ENCODE measurements at regions not wholly inside any gene's neighbourhood (a gene's known extent, or its start where the extent isn't known, plus 50 kb on each side); places are given as distances from the start of the nearest gene placed in this dataset.

DNA sequence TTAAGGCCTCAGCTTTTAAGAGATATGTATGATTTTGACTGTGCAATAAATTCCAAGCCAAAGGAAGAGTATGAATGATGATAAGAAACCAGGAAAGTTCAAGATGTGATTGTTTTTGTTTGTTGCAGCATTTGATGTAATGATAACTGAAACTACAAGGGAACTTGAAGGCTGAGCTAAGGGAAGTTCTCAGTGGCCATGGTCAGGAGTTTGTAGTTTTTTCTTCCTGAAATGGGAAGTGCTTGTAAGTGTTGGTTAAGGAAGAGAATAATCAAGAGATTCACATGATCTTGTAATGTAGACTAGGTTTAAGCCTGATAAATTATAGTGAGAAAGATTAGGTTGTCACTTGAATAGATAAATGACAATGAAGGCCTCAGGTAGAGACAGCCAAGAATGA lies 53.4 kb downstream of the PTCHD4 start:
- DNase-seq, result no peak

DNA sequence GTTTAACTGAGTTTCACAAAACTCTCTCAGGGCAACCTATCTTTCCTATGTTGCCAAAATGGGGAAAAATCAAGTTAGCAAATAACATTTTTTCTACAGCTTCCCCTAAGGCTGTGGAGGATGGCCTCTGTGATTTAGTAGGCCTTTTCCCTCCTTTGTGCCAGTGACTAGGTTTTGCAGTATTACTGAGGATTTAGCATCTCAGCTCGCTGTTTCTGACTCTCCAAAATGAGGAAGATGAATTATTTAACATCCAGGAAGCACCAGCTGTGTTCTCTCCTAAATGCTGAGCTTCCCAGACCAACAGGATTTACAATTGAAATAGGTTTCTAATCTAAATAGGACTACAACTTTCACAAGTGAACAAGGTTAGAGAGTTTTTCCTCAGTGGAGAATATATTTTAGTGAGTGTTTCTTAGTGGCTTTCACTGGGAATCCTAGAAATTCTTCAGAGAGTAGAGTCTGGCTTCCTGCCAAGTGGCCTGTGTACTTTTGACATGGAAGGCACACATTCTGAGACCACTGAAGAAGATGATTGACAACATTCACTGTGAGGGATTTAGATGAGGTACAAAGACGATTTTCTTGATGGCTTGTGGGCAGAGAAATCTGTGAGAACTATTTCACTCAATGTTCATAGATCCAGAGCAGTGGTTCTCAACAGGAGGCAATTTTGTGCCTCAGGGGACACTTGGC lies 62.4 kb downstream of the PTCHD4 start:
- no peak for DNase-seq

DNA sequence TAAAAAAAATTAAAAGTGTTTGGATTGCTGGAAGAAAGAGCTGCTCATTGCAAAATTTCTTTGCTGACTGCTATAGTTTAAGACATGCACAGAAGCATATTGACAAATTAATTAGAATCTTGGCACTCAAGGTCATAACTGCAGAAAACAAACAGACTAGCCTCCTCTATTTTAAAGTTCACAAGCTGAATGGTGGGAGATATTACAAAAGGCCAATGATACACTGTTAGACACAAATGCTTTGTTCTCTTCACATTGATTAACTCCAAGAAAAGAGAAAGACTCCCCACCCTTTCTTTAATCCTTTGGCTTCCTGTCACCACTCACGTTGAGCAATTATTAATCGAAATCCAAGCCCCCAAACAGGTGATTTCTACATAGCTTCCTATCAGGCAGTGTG lies 69.1 kb downstream of the PTCHD4 start:
- no peak for DNase-seq

DNA sequence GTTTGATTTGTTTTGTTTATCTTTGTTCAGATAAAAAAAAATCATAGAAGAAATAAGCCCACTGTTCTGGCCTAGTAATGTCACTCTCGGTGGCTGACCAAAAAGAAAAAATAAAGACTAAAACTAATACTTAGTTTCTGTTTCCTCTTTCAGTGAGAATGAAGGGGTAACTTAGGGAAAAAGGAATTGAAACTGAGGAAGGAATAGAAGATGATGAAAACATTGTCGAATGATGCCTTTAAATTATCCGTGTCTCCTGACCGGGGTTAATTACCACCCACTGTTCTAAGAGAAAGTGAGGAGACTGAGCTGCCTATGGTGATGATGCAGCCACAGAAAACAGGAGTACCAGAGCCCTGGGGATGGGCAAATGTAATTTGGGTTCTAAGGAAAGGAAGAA lies 73.1 kb downstream of the PTCHD4 start:
- no peak for DNase-seq

DNA sequence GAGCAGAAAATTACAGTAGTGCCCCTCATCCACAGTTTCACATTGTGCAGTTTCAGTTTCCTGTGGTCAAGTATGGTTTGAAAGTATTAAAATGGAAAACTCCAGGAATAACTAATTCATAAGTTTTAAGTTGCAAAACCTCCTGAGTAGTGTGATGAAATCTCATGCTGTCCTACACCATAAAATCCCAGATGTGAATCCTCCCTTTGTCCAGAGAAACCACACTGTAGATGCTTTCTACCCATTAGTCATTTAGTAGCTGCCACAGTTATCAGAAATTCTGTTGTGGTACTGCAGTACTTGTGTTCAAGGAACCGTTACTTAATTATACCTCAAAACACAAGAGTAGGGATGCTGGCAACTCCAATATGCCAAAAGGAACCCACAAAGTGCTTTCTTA lies 74.7 kb downstream of the PTCHD4 start:
- DNase-seq, result no peak

DNA sequence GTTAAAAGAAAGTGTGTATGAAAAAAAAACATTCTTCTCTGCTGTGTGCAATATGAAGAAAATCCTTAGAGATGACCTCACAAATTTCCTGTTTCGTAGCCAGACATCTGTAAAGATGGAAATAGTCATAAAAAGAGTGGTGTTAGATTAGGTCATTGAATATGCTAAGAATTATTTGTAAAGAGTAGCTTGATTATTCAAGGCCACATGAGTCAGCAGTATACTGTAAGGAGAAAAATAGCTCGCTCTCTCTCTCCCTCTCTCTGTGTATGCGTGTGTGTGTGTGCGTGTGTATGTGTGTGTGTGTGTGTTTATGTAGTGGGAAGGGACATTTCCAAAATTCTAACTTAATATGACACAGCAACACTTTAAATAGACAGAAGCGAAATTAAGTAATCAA lies 78.8 kb downstream of the PTCHD4 start:
- peak; percentile 40 for DNase-seq

DNA sequence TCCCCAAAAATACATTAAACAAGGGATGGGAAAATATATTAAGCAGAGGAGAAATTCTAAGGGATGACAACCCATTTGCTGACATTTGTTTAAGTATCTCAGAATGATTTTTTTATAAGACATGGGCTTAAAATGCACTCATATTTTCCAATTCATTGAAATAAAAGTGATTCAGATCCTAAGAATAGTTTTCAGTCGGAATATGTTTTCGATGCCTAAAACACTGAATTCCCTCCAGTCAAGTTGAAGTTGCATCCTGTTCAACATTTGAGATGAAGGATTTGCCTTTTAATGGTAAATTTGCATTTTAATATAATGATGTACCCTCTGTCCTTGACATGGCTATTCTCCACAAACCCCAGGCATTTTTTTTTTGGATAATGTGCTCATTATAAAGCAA lies 79.3 kb downstream of the PTCHD4 start:
- DNase-seq, result no peak

DNA sequence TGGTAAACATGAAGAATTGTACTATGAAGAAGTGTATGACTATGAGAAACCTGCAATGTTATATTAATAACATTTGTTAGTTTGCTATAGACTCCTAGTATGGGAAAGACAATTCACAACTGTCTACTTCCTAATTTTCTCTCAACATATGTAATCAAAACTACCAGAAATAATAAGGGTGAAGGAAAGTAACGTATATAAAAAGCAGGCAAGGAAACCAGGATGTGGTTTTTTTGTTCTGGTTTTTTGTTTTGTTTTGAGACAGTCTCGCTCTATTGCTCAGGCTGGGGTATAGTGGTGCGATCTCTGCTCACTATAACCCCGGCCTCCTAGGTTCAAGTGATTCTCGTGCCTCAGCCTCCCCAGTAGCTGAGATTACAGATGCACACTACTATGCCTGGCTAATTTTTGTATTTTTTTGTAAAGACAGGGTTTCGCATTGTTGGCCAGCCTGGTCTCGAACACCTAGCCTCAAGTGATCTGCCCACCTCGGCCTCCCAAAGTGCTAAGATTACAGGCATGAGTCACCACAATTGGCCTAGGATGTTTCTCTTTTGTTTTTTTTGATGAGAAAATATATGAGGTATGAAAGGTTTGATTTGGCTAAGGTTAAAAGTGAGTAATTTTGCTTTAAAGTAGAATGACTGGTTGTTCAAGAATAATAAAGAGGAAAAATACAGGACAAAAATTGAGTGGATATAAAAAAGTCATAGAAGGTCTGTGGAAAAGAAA lies 83.1 kb downstream of the PTCHD4 start:
- no peak for DNase-seq

DNA sequence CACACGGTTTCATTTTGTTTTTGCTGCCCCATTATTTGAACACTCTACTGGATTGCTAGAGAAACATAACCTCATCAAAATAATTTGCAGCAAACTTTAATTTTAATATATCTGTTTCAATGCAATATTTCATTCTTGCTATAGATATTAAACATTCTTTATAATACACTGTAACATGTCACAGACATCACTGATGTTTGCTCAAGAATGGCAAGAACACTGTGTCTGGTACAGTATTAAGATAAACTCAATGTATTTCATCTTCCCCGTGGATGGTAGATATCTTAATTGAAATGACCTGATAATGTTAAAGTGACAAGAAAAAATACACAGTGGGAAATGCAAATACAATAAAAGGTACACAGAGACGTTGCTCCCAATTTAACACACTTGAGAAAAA lies 86.0 kb downstream of the PTCHD4 start:
- DNase-seq, result no peak

DNA sequence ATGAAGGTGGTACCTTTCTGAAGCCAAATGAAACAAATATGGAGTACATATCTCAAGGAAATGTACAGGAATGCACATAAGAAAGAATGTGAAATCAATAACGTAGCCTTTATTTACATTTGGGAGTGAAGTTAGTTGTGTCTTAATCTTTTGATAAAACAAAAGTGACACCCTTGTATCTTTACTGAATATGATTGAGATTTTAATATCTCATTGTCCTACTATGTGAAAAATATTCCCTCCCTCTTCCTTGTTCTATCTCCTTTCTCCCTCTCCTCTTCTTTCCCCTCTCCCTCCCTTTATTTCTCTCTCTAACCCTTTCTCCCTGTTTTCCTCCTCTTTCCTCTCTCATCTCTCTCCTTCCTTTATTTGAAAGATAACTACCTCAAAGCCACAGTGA lies 89.1 kb downstream of the PTCHD4 start:
- no peak for DNase-seq

DNA sequence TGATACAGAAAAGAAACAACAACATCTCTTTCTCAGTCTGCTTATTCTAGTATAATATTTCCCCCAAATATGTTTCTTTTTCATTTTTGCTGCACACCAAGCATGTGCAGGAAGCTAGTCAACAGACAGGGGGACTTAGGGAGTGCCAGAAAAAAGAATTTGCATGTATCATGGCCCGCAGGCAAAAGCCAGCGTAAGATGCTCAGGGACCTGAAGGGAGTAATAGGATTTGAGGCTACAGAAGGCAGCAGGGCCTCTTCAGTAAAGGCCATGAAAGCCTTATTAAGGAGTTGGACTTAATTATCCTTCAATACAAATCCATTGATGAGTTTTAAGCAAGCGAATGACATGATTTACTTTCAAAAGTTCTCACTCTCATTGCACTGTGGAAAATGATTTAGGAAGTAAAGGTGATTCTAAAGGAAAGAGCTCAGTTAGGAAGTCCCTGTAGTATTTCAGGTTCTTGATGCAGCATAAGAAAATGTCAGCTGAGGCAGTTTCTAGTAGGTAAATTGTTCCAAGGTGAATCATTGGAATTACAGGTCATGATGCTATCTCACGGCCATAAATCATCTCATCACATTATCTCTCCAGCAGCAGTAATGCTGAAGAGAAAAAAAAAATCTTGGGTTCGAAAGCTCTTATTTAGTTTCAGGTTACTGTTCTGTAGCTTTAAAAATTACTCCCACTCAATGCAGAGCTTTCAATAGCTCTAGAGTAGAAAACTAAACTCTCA lies 94.8 kb downstream of the PTCHD4 start:
- DNase-seq, result no peak

DNA sequence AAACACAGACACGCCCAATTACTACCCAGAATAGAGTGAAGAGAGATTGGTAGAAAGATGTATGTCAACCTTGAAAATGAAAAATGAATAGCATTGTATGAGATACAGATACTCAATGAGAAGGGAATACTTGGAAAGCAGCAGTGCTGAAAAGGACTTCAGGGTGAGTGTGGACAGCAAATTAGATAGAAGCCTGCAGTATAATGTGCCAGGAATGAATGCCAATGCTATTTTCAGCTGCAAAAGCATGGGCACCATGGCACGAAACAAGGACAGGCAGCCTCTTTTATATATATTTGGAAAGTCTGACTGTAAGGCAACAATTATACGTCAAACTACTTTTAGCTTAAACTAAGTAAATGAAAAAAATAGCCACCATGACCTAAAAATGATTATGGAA lies 118.2 kb downstream of the PTCHD4 start:
- no peak for DNase-seq

DNA sequence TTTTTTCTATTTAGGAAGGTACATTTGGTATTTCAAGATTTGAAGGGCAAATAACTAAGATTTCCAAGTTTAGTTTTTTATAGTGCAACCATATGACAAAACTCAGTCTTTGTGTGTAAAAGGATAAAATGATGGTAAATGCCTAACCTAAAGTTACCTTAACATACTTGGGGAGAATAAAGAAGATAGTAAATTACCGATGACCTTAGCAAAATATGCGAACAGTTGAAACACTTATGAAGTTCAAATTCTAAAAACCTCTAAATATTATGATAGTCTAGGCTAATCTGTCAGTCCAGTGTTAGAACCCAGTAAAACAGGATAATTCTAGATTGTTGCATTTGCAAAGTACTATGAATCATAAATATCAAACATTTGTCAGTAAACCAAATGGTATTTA lies 127.5 kb downstream of the PTCHD4 start:
- no peak for DNase-seq

DNA sequence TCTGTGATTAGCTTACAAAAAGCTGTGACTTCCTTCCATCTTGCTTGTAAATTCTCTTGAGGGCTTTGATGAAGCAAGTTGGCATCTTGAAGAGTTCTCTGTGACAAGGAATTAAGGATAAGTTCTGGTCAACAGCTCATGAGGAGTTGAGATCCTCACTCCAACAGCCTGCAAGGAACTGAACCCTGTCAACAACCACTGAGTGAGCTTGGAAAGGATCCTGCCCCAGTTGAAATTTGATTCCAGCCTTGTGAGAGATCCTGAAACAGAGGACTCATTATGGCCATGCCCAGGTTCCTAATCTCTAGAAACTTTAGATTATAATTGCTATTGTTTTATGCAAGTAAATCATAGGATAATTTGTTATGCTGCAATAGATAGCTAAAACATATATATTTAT lies 133.7 kb downstream of the PTCHD4 start:
- no peak for DNase-seq

DNA sequence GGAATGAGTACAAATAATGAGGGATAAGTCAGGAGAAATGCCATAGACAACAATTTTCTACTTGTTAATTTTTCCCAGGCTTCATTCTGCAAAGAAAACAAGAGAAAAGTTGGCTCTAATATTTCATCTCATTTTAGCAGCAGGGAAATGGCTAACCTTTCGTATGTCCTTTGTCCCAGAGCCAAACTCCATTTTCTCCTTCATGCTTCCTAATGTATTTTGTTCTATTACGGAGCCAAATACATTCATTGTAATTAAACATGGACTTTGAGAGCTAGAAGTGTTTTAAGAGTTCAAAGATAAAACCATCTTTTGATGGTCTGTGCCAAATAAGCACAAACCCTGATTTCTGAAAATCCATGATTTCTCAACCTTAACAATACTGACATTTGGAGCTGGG lies 136.9 kb downstream of the PTCHD4 start:
- no peak for DNase-seq

DNA sequence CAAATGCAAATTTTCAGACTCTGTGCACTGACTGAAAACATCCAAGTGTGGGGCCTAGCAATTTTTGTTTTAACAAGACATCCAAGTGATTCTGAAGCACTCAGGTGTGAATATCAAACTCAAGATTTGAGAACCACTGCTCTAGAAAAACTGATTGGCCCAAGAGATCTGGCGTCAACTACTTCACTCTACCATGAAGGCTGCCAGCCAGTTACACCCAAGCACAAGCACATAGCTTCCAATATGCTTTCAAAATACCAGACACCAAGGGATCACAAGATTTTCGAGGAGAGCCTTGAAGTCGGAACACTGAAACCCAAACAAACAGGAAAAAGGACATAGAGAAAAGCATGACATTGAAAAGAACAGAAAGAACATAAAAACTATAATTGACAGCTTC lies 140.2 kb downstream of the PTCHD4 start:
- no peak for DNase-seq

DNA sequence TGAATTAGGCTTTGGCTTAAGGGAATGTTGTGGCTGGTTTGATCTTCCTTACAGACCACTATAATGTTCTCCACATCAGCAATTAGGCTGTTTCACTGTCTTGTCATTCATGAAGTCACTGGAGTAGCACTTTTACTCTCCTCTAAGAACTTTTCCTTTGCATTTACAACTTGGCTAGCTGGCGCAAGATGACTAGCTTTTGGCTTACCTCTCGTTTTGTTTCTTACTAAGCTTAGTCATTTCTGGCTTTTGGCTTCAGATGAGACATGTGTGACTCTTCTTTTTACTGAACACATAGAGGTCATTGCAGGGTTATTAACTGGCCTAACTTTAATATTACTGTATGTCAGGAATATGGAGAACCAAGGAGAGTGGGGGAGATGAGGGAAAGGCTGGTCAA lies 143.2 kb downstream of the PTCHD4 start:
- no peak for DNase-seq

DNA sequence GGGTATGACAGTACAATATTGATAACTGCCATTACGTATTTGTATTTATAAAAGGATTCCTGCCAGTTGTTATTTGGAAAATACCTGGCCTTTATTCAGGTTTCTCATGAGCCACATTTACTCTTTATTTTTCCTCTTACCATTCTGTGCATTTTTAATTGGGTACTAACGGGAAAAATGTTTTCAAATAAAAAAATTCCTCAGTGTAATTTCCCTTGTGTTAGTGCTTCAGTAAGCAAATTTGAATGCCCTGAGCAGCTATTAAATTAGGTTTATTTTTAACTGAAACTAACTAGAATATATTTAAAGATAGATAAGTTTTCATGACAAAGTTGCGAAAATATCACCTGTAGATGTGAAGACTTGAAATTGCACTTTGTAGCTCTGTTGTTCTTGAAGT lies 146.0 kb downstream of the PTCHD4 start:
- DNase-seq, result no peak

DNA sequence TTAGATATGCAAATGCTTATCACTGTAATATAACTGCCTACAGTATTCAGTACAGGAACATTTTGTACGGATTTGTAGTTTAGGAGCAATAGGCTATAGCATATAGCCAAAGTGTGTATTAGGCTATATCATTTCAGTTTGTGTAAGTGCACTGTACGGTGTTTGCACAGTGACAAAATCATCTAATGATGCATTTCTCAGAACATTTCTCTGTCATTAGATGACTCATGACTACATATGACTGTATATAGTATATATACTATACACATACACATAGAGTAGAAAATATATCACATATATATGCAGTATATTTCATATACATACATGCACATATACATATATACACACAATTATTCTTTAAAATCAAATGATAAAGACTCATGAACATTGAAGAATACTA lies 158.4 kb downstream of the PTCHD4 start:
- DNase-seq, result no peak

DNA sequence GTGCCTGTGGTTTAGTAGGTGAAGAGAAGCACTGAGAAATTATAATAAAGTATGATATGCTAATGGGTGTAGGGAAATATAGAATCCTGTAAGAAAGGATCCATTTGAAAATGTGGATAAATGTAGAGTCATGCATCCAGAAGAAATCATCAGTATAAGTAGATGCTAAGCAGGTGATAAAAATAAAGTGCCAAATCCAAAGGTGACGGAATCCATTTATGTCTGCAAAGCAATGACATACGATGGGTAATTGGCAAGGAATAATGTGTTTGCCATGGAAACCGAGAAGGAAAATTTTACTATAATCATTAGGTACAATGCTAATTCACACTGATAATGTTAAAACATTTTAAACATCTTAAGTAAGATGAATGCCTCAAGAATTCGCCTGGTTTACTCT lies 163.0 kb downstream of the OPN5 start:
- DNase-seq, result no peak

DNA sequence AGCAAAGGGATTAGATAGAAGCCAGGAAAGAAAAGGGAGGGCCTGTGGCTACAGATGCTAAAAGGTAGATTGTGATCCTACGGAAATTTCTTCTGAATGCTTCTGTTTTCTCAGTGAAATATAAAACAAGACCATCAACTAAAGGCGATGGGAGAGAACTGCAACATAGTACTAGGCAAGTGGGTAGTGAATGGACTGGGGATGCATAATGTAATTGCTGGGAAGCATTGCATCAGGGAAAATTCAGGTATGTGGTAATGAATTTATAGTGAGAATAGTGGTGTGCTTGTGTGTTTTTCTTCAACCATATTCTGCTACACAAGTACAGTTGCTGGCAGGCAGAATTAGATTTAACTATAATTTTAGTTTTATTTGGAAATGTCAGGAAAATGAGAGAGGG lies 156.6 kb downstream of the OPN5 start:
- DNase-seq, result no peak

DNA sequence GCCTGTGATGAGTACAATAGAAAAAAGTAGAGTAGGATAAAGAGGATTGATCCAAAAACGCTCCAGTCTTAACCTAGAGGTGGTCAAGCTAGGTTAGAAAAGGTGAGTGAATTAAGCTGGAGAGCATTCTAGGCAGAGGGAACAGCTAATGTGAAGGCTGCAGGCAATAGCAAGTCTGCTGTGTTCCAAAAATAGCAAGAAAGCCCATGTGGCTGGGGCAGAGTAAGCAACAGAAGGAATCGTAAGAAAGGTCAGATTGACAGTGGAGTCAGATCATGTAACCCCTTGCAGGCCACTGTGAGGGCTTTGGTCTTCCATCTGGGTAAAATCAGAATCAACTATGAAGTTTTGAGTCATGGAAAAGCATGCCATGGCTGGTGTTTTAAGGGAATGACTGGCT lies 155.0 kb downstream of the OPN5 start:
- no peak for DNase-seq

DNA sequence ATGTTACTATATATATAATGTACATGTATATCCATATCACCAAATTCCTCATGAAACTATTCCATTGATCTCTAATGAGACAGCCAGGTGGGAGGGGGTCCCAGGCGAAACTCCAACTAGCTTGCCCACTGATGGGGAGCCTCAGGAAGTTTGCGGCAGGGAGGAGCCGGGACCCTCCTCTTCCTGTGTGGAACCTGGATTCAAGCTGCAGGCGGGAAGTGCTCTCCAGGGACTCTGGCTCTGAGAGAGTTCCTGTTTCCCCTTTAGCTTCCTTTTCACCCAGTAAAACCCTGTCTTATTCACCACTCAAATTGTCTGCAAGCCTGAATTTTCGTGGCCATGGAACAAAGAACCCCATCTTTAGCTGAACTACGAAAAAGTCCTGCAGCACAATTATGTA lies 152.2 kb downstream of the OPN5 start:
- DNase-seq, result no peak

DNA sequence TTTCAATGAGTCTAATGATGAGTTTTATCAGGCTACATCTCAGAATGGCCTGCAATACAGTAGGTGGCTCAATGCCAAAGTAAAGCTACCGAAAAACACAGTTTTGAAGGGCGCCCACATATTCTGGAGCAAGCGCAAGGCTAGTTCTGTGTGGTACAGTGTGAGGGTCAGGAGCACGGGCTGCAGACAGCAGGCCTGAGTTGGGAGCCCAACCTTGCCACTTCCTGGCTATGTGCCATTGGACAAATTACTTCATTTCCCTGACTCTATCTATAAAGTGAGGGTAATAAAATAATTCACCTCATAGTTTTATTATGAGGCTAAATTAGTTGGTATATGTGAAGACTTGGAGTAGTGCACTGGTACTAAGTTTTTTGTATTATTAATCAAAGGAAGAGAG lies 150.7 kb downstream of the OPN5 start:
- DNase-seq, result no peak
